Panc1 (cell line): ENCODE measurements at regions not wholly inside any gene's neighbourhood (a gene's known extent, or its start where the extent isn't known, plus 50 kb on each side); places are given as distances from the start of the nearest gene placed in this dataset.

Experiments used
- ATAC-seq: fragments of 200-7000 bp; cut with Tn5 transposase; 2 replicates; pipeline ENCODE4 v1.9.1; 2020; ENCODE audit warnings: mild to moderate bottlenecking, moderate library complexity
- BruUV-seq: library from RNA; stranded (reverse); fragments of 400-500 nt; replicated peaks from 2 replicates; lab custom pipeline; 2021; lab: Mats Ljungman, UMichigan
- CTCF ChIA-PET: fragments of 300-600 bp; sonication (Branson Sonifier 250); formaldehyde crosslinking; loops from one replicate; lab custom pipeline; 2022; ENCODE audit warnings: antibody characterized with exemption; lab: Charles Lee
- POLR2A ChIA-PET: fragments of 300-600 bp; sonication (Branson Sonifier 250); formaldehyde crosslinking; loops from one replicate; lab custom pipeline; 2022; ENCODE audit warnings: antibody characterized with exemption; lab: Charles Lee
- DNase-seq: peaks from one replicate; pipeline ENCODE4 v3.0.0-alpha.2; 2010; ENCODE audit warnings: low read depth, low spot score
- H3K27ac ChIP-seq: 2 replicates; pipeline ENCODE4 v1.5.1; 2011; ENCODE audit warnings: mild to moderate bottlenecking, low read length, inconsistent platforms
- H3K27me3 ChIP-seq: fragments of 200-500 bp; sonication (Bioruptor generic); 2 replicates; pipeline ENCODE4 v1.6.0; 2014; ENCODE audit warnings: low read length, inconsistent platforms; ENCODE audit not compliant: control insufficient read depth, insufficient read depth
- H3K36me3 ChIP-seq: fragments of 200-500 bp; sonication (Bioruptor generic); 2 replicates; pipeline ENCODE4 v1.5.1; 2014; ENCODE audit warnings: inconsistent platforms, mild to moderate bottlenecking, low read length, moderate library complexity; ENCODE audit not compliant: control insufficient read depth, insufficient read depth
- H3K4me1 ChIP-seq: 2 replicates; pipeline ENCODE4 v1.5.1; 2011; ENCODE audit warnings: inconsistent platforms, mild to moderate bottlenecking, low read length, moderate library complexity; ENCODE audit not compliant: control insufficient read depth, insufficient read depth
- H3K4me3 ChIP-seq, 2 experiments: 2 replicates each; pipeline ENCODE4 v1.5.1; 2011 to 2012; ENCODE audit warnings: low read depth in 2 of 2, low read length in 2 of 2, mild to moderate bottlenecking in 2 of 2, inconsistent platforms in 1 of 2, moderate library complexity in 1 of 2
- H3K9me3 ChIP-seq: fragments of 200-500 bp; sonication (Bioruptor generic); 2 replicates; pipeline ENCODE4 v1.5.1; 2014; ENCODE audit warnings: low read depth, mild to moderate bottlenecking, inconsistent platforms, low read length, moderate library complexity; ENCODE audit not compliant: control insufficient read depth, insufficient read depth
- POLR2AphosphoS5 ChIP-seq: IDR thresholded peaks from 2 replicates; pipeline ENCODE4 v1.6.1; 2012; ENCODE audit warnings: mild to moderate bottlenecking, low read depth, low read length, moderate library complexity
- SIN3A ChIP-seq: IDR thresholded peaks from 2 replicates; pipeline ENCODE4 v1.6.1; 2012; ENCODE audit warnings: low read depth, mild to moderate bottlenecking, low read length, moderate library complexity, borderline replicate concordance; ENCODE audit not compliant: insufficient read depth
- TCF7L2 ChIP-seq: IDR thresholded peaks from 2 replicates; pipeline ENCODE4 v1.6.1; 2011; ENCODE audit warnings: mild to moderate bottlenecking, low read depth, low read length, inconsistent platforms
- in situ Hi-C: cut with HindIII; loops from 2 replicates; pipeline ENCODE4 v1.10.0; 2016; ENCODE audit warnings: low sequenced_read_pairs, low pct_unique_long_range_greater_than_20kb
- intact Hi-C: fragments of 100-400 bp; cut with micrococcal nuclease; formaldehyde crosslinking; loops from one replicate; pipeline ENCODE4 v1.10.0; 2022; ENCODE audit not compliant: unreplicated experiment
- TF ChIP-seq, protein P1 (sequence below): fragments of 450-650 bp; IDR thresholded peaks from 2 replicates; pipeline ENCODE4 v1.5.1; 2017; ENCODE audit warnings: mild to moderate bottlenecking
- TF ChIP-seq, protein P2 (sequence below), 2 experiments: IDR thresholded peaks; 2 replicates each; pipeline ENCODE4 v1.6.1; 2011 to 2012; ENCODE audit warnings: low read depth in 2 of 2, control low read depth in 1 of 2, low read length in 1 of 2, mild to moderate bottlenecking in 1 of 2, moderate library complexity in 1 of 2; ENCODE audit not compliant: insufficient read depth in 1 of 2

DNA sequence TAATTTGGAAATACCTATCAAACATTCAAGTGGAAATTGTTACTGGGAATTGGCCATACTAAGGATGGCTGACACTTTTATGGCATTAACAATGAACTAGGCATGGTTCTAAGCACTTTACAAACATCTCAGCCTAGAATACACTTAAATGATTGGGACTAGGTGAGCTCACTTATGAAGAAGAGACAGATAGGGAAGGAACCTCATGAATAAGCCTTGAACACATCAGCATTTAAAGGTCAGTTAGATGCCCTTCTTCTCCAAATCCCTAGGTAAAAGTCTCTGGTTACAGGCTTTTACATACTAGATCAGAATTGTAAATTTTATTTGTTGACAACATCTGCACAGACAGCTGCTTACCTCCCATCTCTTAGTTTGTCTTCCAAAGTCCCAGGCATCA, 488.6 kb downstream of the RMST start:
- ATAC-seq = no peak
- intact Hi-C loops = no loop called here
- CTCF ChIA-PET = no interaction called here

DNA sequence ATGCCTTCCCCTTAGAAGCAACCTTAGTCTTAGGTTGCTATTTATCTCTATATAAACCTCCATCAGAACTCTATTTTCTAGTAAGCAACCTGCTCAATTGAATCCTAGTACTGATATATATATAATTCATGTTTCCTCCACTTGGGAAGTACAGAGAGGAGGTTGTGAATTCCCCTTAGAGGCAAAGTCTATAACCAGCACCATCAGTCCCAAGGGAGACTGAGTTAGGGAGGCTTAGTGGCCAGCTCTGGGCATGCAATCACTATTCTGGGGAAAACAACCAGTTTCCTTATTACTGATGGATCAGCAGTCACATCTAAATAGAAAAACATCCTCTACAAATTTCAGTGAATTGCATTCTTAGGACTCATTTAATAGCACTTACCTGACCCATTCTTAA, 489.1 kb downstream of the RMST start:
- ATAC-seq (no peak), DNase-seq (no peak)
- Histone ChIP-seq H3K36me3 (no peaks in the 10 kb centered on the region), H3K4me3 (no peak overlapping the region), H3K9me3 (no peaks in the 10 kb centered on the region), H3K27me3 (no peaks in the 10 kb centered on the region), H3K4me1 (no peaks in the 10 kb centered on the region), H3K27ac (no peak overlapping the region)
- in situ Hi-C loops = no loop called here
- intact Hi-C loops = no loop called here
- CTCF ChIA-PET = no interaction called here
- TF ChIP-seq, protein P1, sequence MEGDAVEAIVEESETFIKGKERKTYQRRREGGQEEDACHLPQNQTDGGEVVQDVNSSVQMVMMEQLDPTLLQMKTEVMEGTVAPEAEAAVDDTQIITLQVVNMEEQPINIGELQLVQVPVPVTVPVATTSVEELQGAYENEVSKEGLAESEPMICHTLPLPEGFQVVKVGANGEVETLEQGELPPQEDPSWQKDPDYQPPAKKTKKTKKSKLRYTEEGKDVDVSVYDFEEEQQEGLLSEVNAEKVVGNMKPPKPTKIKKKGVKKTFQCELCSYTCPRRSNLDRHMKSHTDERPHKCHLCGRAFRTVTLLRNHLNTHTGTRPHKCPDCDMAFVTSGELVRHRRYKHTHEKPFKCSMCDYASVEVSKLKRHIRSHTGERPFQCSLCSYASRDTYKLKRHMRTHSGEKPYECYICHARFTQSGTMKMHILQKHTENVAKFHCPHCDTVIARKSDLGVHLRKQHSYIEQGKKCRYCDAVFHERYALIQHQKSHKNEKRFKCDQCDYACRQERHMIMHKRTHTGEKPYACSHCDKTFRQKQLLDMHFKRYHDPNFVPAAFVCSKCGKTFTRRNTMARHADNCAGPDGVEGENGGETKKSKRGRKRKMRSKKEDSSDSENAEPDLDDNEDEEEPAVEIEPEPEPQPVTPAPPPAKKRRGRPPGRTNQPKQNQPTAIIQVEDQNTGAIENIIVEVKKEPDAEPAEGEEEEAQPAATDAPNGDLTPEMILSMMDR = no peak
- no peak for TF ChIP-seq SIN3A
- TF ChIP-seq TCF7L2 = no peak
- TF ChIP-seq, protein P2, sequence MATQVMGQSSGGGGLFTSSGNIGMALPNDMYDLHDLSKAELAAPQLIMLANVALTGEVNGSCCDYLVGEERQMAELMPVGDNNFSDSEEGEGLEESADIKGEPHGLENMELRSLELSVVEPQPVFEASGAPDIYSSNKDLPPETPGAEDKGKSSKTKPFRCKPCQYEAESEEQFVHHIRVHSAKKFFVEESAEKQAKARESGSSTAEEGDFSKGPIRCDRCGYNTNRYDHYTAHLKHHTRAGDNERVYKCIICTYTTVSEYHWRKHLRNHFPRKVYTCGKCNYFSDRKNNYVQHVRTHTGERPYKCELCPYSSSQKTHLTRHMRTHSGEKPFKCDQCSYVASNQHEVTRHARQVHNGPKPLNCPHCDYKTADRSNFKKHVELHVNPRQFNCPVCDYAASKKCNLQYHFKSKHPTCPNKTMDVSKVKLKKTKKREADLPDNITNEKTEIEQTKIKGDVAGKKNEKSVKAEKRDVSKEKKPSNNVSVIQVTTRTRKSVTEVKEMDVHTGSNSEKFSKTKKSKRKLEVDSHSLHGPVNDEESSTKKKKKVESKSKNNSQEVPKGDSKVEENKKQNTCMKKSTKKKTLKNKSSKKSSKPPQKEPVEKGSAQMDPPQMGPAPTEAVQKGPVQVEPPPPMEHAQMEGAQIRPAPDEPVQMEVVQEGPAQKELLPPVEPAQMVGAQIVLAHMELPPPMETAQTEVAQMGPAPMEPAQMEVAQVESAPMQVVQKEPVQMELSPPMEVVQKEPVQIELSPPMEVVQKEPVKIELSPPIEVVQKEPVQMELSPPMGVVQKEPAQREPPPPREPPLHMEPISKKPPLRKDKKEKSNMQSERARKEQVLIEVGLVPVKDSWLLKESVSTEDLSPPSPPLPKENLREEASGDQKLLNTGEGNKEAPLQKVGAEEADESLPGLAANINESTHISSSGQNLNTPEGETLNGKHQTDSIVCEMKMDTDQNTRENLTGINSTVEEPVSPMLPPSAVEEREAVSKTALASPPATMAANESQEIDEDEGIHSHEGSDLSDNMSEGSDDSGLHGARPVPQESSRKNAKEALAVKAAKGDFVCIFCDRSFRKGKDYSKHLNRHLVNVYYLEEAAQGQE (IDR thresholded peaks at IDR 0.05; ENCODE audit: insufficient read depth in 1 of 2, low read depth in 2 of 2, low read length in 1 of 2) = no peak
- no TSS peak for BruUV-seq
- POLR2A ChIA-PET = no interaction called here

More for the DNA sequence above, 488.6 kb downstream of the RMST start:
- Histone ChIP-seq H3K4me1 (no peaks in the 10 kb centered on the region), H3K27me3 (no peaks in the 10 kb centered on the region), H3K27ac (no peak overlapping the region), H3K9me3 (no peaks in the 10 kb centered on the region), H3K4me3 (no peak overlapping the region), H3K36me3 (no peaks in the 10 kb centered on the region)
- TF ChIP-seq TCF7L2 (no peak), POLR2AphosphoS5 (no peak), SIN3A (no peak)
- TF ChIP-seq, protein P2 (IDR thresholded peaks at IDR 0.05; ENCODE audit: insufficient read depth in 1 of 2, low read depth in 2 of 2, low read length in 1 of 2) = no peak
- TF ChIP-seq, protein P1 = no peak
- BruUV-seq = no TSS peak
- POLR2A ChIA-PET = no interaction called here
- in situ Hi-C loops = no loop called here
- no peak for DNase-seq
